B cell (primary cell): ENCODE measurements at regions not wholly inside any gene's neighbourhood (a gene's known extent, or its start where the extent isn't known, plus 50 kb on each side); places are given as distances from the start of the nearest gene placed in this dataset.

Experiments
- CTCF ChIP-seq: fragments of 200-600 bp; IDR thresholded peaks from one replicate; pipeline ENCODE4 v1.8.0; 2022; ENCODE audit warnings: antibody characterized with exemption, mild to moderate bottlenecking
- EZH2 ChIP-seq: IDR thresholded peaks from 2 replicates; pipeline ENCODE4 v1.6.1; 2012; ENCODE audit warnings: borderline replicate concordance, low read depth, mild to moderate bottlenecking, moderate library complexity, low read length; ENCODE audit not compliant: insufficient read depth, poor library complexity, severe bottlenecking

GRCh38 chr17:77885678-77886386 is 72.7 kb upstream of the TNRC6C start:
- TF ChIP-seq CTCF, result no peak
- TF ChIP-seq EZH2, result no peak
